Glutamatergic neuron (in vitro differentiated cells): ENCODE measurements at regions not wholly inside any gene's neighbourhood (a gene's known extent, or its start where the extent isn't known, plus 50 kb on each side); places are given as distances from the start of the nearest gene placed in this dataset.

ENCODE experiments used
- DNase-seq: peaks from one replicate; pipeline ENCODE4 v3.0.0; 2022
- H3K27ac Mint-ChIP-seq: one replicate; pipeline ENCODE4 v1.8.0; 2020; ENCODE audit warnings: mild to moderate bottlenecking, mixed read lengths, inconsistent platforms; ENCODE audit not compliant: unreplicated experiment
- H3K27me3 Mint-ChIP-seq: one replicate; pipeline ENCODE4 v1.8.0; 2020; ENCODE audit warnings: mild to moderate bottlenecking, moderate library complexity, mixed read lengths, inconsistent platforms; ENCODE audit not compliant: unreplicated experiment
- H3K36me3 Mint-ChIP-seq: one replicate; pipeline ENCODE4 v1.8.0; 2020; ENCODE audit warnings: mild to moderate bottlenecking, mixed read lengths, inconsistent platforms; ENCODE audit not compliant: unreplicated experiment
- H3K4me1 Mint-ChIP-seq: one replicate; pipeline ENCODE4 v1.8.0; 2020; ENCODE audit warnings: mild to moderate bottlenecking, low read depth, mixed read lengths, inconsistent platforms; ENCODE audit not compliant: unreplicated experiment
- H3K4me3 Mint-ChIP-seq: one replicate; pipeline ENCODE4 v1.8.0; 2020; ENCODE audit warnings: mild to moderate bottlenecking, mixed read lengths, inconsistent platforms; ENCODE audit not compliant: unreplicated experiment
- H3K9me3 Mint-ChIP-seq: one replicate; pipeline ENCODE4 v1.8.0; 2020; ENCODE audit warnings: mild to moderate bottlenecking, moderate library complexity, mixed read lengths, inconsistent platforms; ENCODE audit not compliant: unreplicated experiment
- TF ChIP-seq, protein P1 (sequence below): fragments of 200-600 bp; sonication (generic); IDR thresholded peaks from one replicate; pipeline ENCODE4 v1.5.0; 2021; ENCODE audit not compliant: partially characterized antibody, unreplicated experiment

DNA sequence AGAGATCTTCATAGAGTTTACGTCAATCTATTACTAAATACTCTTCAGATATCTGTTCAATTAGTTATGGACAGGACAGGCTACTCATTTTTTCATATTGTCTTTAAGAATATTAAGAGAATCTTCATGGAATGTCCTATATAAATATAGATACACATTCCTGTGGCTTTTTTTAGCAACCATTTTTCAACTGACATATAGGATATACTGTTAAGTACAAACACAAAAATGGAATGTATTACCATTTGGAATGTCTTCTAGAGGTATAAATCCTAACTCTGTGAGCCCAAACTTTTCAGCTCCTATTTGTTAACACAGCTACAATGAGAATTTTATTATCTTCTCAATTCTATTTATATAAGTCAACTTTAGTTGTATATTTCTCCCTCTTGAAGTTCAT is 239.6 kb upstream of the DEFB112 start:
- Mint-ChIP-seq H3K27ac (no peak overlapping the region), H3K9me3 (no peaks in the 10 kb centered on the region), H3K36me3 (no peaks in the 10 kb centered on the region), H3K4me1 (no peaks in the 10 kb centered on the region), H3K4me3 (no peak overlapping the region), H3K27me3 (no peaks in the 10 kb centered on the region)
- TF ChIP-seq, protein P1, sequence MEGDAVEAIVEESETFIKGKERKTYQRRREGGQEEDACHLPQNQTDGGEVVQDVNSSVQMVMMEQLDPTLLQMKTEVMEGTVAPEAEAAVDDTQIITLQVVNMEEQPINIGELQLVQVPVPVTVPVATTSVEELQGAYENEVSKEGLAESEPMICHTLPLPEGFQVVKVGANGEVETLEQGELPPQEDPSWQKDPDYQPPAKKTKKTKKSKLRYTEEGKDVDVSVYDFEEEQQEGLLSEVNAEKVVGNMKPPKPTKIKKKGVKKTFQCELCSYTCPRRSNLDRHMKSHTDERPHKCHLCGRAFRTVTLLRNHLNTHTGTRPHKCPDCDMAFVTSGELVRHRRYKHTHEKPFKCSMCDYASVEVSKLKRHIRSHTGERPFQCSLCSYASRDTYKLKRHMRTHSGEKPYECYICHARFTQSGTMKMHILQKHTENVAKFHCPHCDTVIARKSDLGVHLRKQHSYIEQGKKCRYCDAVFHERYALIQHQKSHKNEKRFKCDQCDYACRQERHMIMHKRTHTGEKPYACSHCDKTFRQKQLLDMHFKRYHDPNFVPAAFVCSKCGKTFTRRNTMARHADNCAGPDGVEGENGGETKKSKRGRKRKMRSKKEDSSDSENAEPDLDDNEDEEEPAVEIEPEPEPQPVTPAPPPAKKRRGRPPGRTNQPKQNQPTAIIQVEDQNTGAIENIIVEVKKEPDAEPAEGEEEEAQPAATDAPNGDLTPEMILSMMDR, result no peak
- DNase-seq, result no peak

DNA sequence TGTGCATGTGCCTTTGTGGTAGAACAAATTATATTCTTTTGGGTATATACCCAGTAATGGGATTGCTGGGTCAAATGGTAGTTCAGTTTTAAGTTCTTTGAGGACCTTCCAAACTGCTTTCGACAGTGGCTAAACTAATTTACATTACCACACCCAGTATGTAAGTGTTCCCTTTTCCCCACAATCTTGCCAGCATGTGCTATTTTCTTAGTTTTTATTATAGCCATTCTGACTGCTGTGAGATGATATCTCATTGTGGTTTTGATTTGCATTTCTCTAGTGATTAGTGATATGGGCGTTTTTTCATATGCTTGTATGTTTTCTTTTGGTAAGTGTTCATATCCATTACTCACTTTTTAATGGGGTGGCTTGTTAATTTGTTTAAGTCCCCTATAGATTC is 251.6 kb upstream of the DEFB112 start:
- no peak for DNase-seq
- no peaks in the 10 kb centered on the region for H3K36me3 Mint-ChIP-seq
- no peaks in the 10 kb centered on the region for H3K27me3 Mint-ChIP-seq
- peaks cover 11% of the 10 kb centered on the region for H3K4me1 Mint-ChIP-seq
- TF ChIP-seq, protein P1, result no peak
- H3K9me3 Mint-ChIP-seq, result no peaks in the 10 kb centered on the region
- no peak overlapping the region for H3K4me3 Mint-ChIP-seq
- no peak overlapping the region for H3K27ac Mint-ChIP-seq

DNA sequence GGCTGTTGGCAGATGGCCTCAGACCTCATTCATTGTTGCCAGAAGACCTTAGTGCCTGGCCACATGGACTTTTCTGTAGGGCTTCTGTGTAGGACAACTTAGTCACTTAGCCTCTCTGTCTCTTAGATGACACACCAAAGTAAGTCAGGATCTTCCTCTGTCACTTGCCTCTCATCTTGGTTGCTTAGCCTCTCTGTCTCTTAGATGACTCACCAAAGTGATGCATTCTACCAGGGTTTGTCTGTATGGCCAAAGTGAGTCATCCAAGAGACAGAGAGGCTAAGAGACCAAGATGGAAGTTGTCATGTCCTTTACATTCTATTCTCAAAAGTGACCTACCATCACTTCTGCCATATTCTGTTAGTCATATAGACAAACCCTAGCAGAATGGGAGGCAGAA is 255.9 kb upstream of the DEFB112 start:
- H3K27me3 Mint-ChIP-seq, result no peaks in the 10 kb centered on the region
- H3K4me3 Mint-ChIP-seq, result no peak overlapping the region
- H3K36me3 Mint-ChIP-seq, result no peaks in the 10 kb centered on the region
- no peaks in the 10 kb centered on the region for H3K4me1 Mint-ChIP-seq
- DNase-seq, result no peak
- H3K27ac Mint-ChIP-seq, result no peak overlapping the region
- TF ChIP-seq, protein P1, result no peak
- no peaks in the 10 kb centered on the region for H3K9me3 Mint-ChIP-seq

DNA sequence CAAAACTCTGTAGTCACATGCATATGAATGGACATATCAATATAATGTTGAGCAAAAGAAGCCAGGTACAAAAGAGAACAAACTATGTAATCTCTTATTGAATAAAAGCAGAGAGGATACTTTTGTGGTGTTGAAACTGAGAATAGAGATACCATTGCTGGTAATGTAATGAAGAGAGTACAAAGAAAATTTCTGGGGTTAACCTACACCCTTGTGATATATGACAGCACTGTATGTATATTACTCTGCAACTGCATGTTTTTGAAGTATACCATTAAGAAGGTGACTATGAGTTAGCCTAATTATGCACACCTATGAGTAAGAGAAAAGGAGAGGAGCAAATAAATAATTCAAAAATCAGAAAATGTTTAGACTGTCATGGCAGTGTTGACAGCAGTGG is 268.8 kb upstream of the DEFB112 start:
- TF ChIP-seq, protein P1, result no peak
- Mint-ChIP-seq H3K4me1 (no peaks in the 10 kb centered on the region), H3K36me3 (no peaks in the 10 kb centered on the region), H3K27me3 (no peaks in the 10 kb centered on the region), H3K4me3 (no peak overlapping the region), H3K9me3 (no peaks in the 10 kb centered on the region), H3K27ac (no peak overlapping the region)
- no peak for DNase-seq

DNA sequence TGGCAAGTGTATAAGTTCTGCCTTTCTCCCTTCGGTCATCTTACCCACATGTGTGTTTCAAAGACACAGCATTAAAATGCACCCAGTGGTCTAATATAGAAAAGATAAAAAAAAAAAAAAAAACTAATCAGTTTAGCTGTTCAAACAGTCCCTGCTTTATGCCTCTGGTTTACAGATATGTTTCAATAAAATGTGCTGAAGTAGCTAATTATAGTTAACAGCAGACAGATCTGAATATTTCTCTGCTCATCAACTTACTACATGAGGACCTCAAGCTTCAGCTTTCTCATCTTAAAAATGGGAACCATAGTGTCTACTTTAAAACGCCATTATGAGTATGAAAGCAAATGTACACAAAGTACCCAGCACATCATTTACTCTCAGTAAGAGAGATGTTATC is 280.6 kb upstream of the DEFB112 start:
- H3K27ac Mint-ChIP-seq, result no peak overlapping the region
- H3K36me3 Mint-ChIP-seq, result no peaks in the 10 kb centered on the region
- H3K9me3 Mint-ChIP-seq, result no peaks in the 10 kb centered on the region
- H3K4me1 Mint-ChIP-seq, result no peaks in the 10 kb centered on the region
- no peak overlapping the region for H3K4me3 Mint-ChIP-seq
- TF ChIP-seq, protein P1, result no peak
- DNase-seq, result no peak
- H3K27me3 Mint-ChIP-seq, result no peaks in the 10 kb centered on the region
